Calu3 (cell line): ENCODE measurements at regions not wholly inside any gene's neighbourhood (a gene's known extent, or its start where the extent isn't known, plus 50 kb on each side); places are given as distances from the start of the nearest gene placed in this dataset.
"Not testable (repeated sequence)": the region's sequence is repeated elsewhere in the genome, so short reads cannot be mapped to it uniquely, and the experiment has no call there.

Source experiments
- BruUV-seq: library from RNA; stranded (reverse); fragments of 400-500 nt; replicated peaks from 2 replicates; lab custom pipeline; 2021; lab: Mats Ljungman, UMichigan
- CTCF ChIA-PET: fragments of 300-600 bp; sonication (Branson Sonifier 250); formaldehyde crosslinking; loops from one replicate; lab custom pipeline; 2022; ENCODE audit warnings: antibody characterized with exemption; lab: Charles Lee
- DNase-seq: peaks from one replicate; pipeline ENCODE4 v3.0.0; 2022
- H3K27ac Mint-ChIP-seq: one replicate; pipeline ENCODE4 v1.8.0; 2022; ENCODE audit warnings: mixed read lengths; ENCODE audit not compliant: unreplicated experiment
- H3K27me3 Mint-ChIP-seq: one replicate; pipeline ENCODE4 v1.8.0; 2022; ENCODE audit warnings: mixed read lengths; ENCODE audit not compliant: unreplicated experiment
- H3K36me3 Mint-ChIP-seq: one replicate; pipeline ENCODE4 v1.8.0; 2022; ENCODE audit warnings: mild to moderate bottlenecking, moderate library complexity, mixed read lengths; ENCODE audit not compliant: insufficient read depth, unreplicated experiment
- H3K4me1 Mint-ChIP-seq: one replicate; pipeline ENCODE4 v1.8.0; 2022; ENCODE audit warnings: mild to moderate bottlenecking, low read depth, mixed read lengths; ENCODE audit not compliant: unreplicated experiment
- H3K4me3 Mint-ChIP-seq: one replicate; pipeline ENCODE4 v1.8.0; 2022; ENCODE audit warnings: mild to moderate bottlenecking, low read depth, moderate library complexity, mixed read lengths; ENCODE audit not compliant: unreplicated experiment
- H3K9me3 Mint-ChIP-seq: one replicate; pipeline ENCODE4 v1.8.0; 2022; ENCODE audit warnings: low read depth, mixed read lengths; ENCODE audit not compliant: unreplicated experiment
- intact Hi-C: fragments of 100-400 bp; cut with micrococcal nuclease; formaldehyde crosslinking; loops from one replicate; pipeline ENCODE4 v1.10.0; 2022; ENCODE audit not compliant: unreplicated experiment

GRCh38 chr16:22572331-22573224 lies 61.9 kb downstream of the NPIPB5 start:
- H3K4me1 Mint-ChIP-seq, H3K27ac Mint-ChIP-seq, intact Hi-C loops, BruUV-seq, H3K27me3 Mint-ChIP-seq, DNase-seq, H3K9me3 Mint-ChIP-seq, H3K4me3 Mint-ChIP-seq, CTCF ChIA-PET, H3K36me3 Mint-ChIP-seq: not testable (repeated sequence)

- H3K36me3 Mint-ChIP-seq, intact Hi-C loops, H3K27me3 Mint-ChIP-seq, H3K4me3 Mint-ChIP-seq, H3K27ac Mint-ChIP-seq, DNase-seq, CTCF ChIA-PET, BruUV-seq, H3K9me3 Mint-ChIP-seq, H3K4me1 Mint-ChIP-seq: not testable (repeated sequence)
Observed at GRCh38 chr16:22573225-22573530, 62.5 kb downstream of the NPIPB5 start.

GRCh38 chr16:22576506-22576905 lies 65.8 kb downstream of the NPIPB5 start:
- DNase-seq, H3K9me3 Mint-ChIP-seq, intact Hi-C loops, H3K4me1 Mint-ChIP-seq, H3K27me3 Mint-ChIP-seq, BruUV-seq, CTCF ChIA-PET, H3K4me3 Mint-ChIP-seq, H3K36me3 Mint-ChIP-seq, H3K27ac Mint-ChIP-seq: not testable (repeated sequence)

GRCh38 chr16:22583195-22583594 lies 72.5 kb downstream of the NPIPB5 start:
- CTCF ChIA-PET, result interaction anchor here (0.6 kb wide), 1 partner anchor 109 kb away, joined by 3 read pairs; no protein-coding TSS in a partner anchor
- BruUV-seq, H3K27me3 Mint-ChIP-seq, H3K27ac Mint-ChIP-seq, H3K36me3 Mint-ChIP-seq, H3K9me3 Mint-ChIP-seq, H3K4me3 Mint-ChIP-seq, intact Hi-C loops, DNase-seq, H3K4me1 Mint-ChIP-seq: not testable (repeated sequence)

GRCh38 chr16:22584459-22584858 lies 73.8 kb downstream of the NPIPB5 start:
- DNase-seq, CTCF ChIA-PET, H3K27ac Mint-ChIP-seq, H3K4me3 Mint-ChIP-seq, BruUV-seq, H3K4me1 Mint-ChIP-seq, intact Hi-C loops, H3K27me3 Mint-ChIP-seq, H3K9me3 Mint-ChIP-seq, H3K36me3 Mint-ChIP-seq: not testable (repeated sequence)

- H3K27ac Mint-ChIP-seq, DNase-seq, H3K4me1 Mint-ChIP-seq: not testable (repeated sequence)
Observed at GRCh38 chr16:22584941-22585340, 74.2 kb downstream of the NPIPB5 start.

GRCh38 chr16:22585431-22585830 lies 74.7 kb downstream of the NPIPB5 start:
- BruUV-seq, H3K4me1 Mint-ChIP-seq, intact Hi-C loops, H3K27me3 Mint-ChIP-seq, CTCF ChIA-PET, H3K9me3 Mint-ChIP-seq, H3K4me3 Mint-ChIP-seq, DNase-seq, H3K36me3 Mint-ChIP-seq: not testable (repeated sequence)
- peak overlapping the region; percentile 58 for H3K27ac Mint-ChIP-seq

More at GRCh38 chr16:22584941-22585340, 74.2 kb downstream of the NPIPB5 start:
- H3K9me3 Mint-ChIP-seq, H3K4me3 Mint-ChIP-seq, H3K36me3 Mint-ChIP-seq, H3K27me3 Mint-ChIP-seq, BruUV-seq, CTCF ChIA-PET, intact Hi-C loops: not testable (repeated sequence)

- H3K4me1 Mint-ChIP-seq, H3K36me3 Mint-ChIP-seq, BruUV-seq, H3K27ac Mint-ChIP-seq, CTCF ChIA-PET, H3K27me3 Mint-ChIP-seq, DNase-seq, intact Hi-C loops, H3K4me3 Mint-ChIP-seq, H3K9me3 Mint-ChIP-seq: not testable (repeated sequence)
Observed at GRCh38 chr16:22586732-22587131, 76.0 kb downstream of the NPIPB5 start.

GRCh38 chr16:22589757-22590156 lies 79.1 kb downstream of the NPIPB5 start:
- BruUV-seq, result not testable (repeated sequence)

GRCh38 chr16:22596445-22597045 lies 85.9 kb downstream of the NPIPB5 start:
- H3K4me3 Mint-ChIP-seq, DNase-seq, intact Hi-C loops, H3K36me3 Mint-ChIP-seq, H3K27me3 Mint-ChIP-seq, CTCF ChIA-PET, H3K27ac Mint-ChIP-seq, H3K4me1 Mint-ChIP-seq, BruUV-seq, H3K9me3 Mint-ChIP-seq: not testable (repeated sequence)

More at GRCh38 chr16:22589757-22590156, 79.1 kb downstream of the NPIPB5 start:
- H3K4me3 Mint-ChIP-seq, H3K4me1 Mint-ChIP-seq, H3K36me3 Mint-ChIP-seq, H3K27ac Mint-ChIP-seq, H3K27me3 Mint-ChIP-seq, CTCF ChIA-PET, intact Hi-C loops, DNase-seq, H3K9me3 Mint-ChIP-seq: not testable (repeated sequence)
